ENCODE measurements at regions not wholly inside any gene's neighbourhood (a gene's known extent, or its start where the extent isn't known, plus 50 kb on each side); places are given as distances from the start of the nearest gene placed in this dataset.

DNA sequence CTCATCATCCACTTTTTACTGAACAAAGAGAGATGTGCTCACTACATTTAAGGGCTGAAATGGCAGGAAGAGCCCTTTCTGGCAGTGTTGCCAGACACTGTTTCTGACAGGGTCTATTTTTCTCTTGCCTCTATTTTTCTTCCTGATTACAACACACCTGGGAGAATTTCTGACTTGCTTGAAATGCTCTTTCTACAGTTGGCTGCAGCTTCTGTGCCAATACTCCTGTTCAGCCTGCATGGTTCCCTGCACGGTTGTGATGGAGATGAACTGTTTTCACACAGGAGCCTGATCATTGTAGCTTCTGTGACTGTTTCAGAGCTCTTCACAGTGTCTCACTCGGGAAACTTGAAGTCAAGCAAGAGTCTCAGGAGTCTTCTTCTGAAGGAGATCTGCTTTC is 83.0 kb upstream of the DLG1 start:
- WGBS, 3 donors: 48 to 66% (median 65%) methylated on average over 2 of the region's 2 CpGs
- Histone ChIP-seq H3K9me3 (no peaks in the 10 kb centered on the region), H3K27ac (peak overlapping the region; percentile 55), H3K4me3 (no peak overlapping the region), H3K36me3 (ENCODE audit: insufficient read depth in 1 of 2, low read depth in 1 of 2) (no peaks in the 10 kb centered on the region), H3K27me3 (ENCODE audit: insufficient read depth in 3 of 3, low read length in 2 of 3) (no peaks in the 10 kb centered on the region), H3K4me1 (peaks cover 11% of the 10 kb centered on the region)
- DNase-seq (no peak), ATAC-seq (no peak)
- intact Hi-C loops (cut with DNase I): no loop called here
- TF ChIP-seq, protein P1, sequence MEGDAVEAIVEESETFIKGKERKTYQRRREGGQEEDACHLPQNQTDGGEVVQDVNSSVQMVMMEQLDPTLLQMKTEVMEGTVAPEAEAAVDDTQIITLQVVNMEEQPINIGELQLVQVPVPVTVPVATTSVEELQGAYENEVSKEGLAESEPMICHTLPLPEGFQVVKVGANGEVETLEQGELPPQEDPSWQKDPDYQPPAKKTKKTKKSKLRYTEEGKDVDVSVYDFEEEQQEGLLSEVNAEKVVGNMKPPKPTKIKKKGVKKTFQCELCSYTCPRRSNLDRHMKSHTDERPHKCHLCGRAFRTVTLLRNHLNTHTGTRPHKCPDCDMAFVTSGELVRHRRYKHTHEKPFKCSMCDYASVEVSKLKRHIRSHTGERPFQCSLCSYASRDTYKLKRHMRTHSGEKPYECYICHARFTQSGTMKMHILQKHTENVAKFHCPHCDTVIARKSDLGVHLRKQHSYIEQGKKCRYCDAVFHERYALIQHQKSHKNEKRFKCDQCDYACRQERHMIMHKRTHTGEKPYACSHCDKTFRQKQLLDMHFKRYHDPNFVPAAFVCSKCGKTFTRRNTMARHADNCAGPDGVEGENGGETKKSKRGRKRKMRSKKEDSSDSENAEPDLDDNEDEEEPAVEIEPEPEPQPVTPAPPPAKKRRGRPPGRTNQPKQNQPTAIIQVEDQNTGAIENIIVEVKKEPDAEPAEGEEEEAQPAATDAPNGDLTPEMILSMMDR (IDR thresholded peaks at IDR 0.05): no peak

DNA sequence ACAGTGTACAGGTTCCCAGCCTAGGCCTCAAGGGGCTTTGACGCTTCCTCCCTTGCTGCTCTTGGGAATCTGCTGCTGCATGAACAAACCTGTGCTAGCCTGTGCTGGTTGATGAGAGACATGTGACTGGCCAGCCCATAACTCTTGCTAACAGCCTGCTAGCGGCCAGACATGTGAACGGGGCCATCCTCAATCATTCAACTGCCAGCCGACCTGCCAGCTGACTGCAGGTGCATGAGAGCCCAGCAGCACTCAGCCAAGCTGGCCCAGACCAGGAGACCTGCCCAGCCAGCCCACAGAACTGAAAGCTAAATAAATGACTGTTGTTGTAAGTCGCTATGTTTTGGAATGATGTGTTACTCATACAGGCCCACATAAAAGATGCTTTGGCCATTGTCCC is 82.4 kb upstream of the DLG1 start:
- 35 to 55% (median 42%) methylated on average over 5 of the region's 5 CpGs for WGBS, 3 donors
- Histone ChIP-seq H3K4me3 (no peak overlapping the region), H3K36me3 (ENCODE audit: insufficient read depth in 1 of 2, low read depth in 1 of 2) (no peaks in the 10 kb centered on the region), H3K9me3 (no peaks in the 10 kb centered on the region), H3K27ac (peak overlapping the region; percentile 66), H3K27me3 (ENCODE audit: insufficient read depth in 3 of 3, low read length in 2 of 3) (no peaks in the 10 kb centered on the region), H3K4me1 (peaks cover 11% of the 10 kb centered on the region)
- ATAC-seq (peak; percentile 87 to 99 (median 94)), DNase-seq (peak; percentile 39 to 71)
- intact Hi-C loops (cut with DNase I): no loop called here
- TF ChIP-seq, protein P1 (IDR thresholded peaks at IDR 0.05): no peak

DNA sequence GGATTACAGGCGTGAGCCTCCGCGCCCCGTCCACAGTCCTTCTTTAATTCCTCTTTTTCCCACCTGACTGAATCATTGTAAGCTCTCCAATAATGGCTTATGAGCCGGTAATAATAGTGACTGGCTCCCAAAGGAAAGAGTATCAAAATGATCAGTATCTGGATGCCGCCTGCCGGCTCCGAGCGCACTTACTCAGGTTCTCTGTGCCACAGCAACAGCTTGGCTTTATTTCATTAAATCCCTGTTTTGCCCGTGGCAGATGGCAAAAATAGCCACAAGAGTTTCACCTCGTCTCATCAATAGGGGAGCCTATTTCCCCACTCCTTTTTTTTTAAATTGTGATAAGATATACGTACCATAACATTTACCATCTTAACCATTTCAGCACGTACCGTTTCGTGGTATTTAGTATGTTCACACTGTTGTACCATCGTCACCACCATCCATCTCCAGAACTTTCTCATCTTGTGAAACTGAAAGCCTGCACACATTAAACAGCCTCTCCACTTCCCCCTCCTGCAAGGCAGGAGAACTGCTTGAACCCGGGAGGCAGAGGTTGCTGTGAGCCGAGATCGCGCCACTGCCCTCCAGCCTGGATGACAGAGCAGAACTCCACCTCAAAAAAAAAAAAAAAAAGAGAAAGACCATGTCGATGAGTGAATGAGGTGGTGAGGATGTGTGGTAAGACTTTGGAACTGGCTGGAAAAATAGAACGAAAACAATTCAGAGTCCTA is 80.7 kb upstream of the DLG1 start:
- peaks cover 11% of the 10 kb centered on the region for H3K4me1 ChIP-seq
- intact Hi-C loops (cut with DNase I): loop anchor here (2.0 to 5.0 kb wide), 2 partner anchors 22 to 122 kb away; no protein-coding TSS in a partner anchor
- DNase-seq: no peak
- H3K27ac ChIP-seq: no peak overlapping the region
- no peaks in the 10 kb centered on the region for H3K36me3 ChIP-seq (ENCODE audit: insufficient read depth in 1 of 2, low read depth in 1 of 2)
- no peaks in the 10 kb centered on the region for H3K9me3 ChIP-seq
- H3K27me3 ChIP-seq (ENCODE audit: insufficient read depth in 3 of 3, low read length in 2 of 3): no peaks in the 10 kb centered on the region
- 68 to 83% (median 73%) methylated on average over 22 of the region's 22 CpGs for WGBS, 3 donors
- no peak overlapping the region for H3K4me3 ChIP-seq
- TF ChIP-seq, protein P1 (IDR thresholded peaks at IDR 0.05): peak; percentile 28
- peak in 2 of 4 donors; percentile 41 to 68 for ATAC-seq

DNA sequence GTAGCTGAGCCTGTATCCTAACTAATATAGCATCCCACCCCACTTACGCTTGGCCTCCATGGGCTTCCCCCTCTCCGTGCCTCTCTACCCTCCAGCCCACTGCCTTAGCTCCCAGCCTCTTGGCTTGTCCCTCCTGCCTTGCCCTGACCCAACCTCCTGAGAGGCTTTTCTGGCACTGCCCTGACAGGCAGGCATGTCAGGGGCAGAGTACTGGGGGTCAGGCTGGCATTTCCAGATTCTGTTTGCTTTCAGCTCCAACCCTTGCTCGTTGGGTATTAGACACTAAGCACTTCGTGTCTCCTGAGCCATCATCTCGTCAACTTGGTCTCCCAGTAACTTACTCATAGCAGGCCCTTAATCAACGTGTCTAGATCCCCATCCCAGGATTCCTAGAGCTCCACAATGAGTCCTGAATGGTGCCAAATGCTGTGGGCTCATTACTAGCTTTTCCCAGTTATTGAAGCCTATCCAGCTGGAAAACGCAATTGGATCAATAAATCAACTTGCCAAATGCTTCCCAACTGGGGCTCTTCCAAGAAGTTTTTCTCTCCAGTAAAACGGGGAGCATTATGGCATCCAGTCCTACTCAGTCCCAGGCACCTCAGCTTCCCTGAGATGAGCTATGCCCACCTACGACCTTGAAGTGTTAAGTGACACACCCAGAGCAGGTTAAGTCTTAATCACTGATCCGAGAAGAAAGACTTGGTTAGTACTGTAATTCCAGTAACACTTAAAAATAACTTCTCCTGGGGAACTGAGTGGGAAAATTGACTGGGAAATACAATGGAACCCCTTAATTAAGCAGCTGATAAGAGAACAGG is 78.5 kb upstream of the DLG1 start:
- no peaks in the 10 kb centered on the region for H3K9me3 ChIP-seq
- DNase-seq: no peak
- no peaks in the 10 kb centered on the region for H3K27me3 ChIP-seq (ENCODE audit: insufficient read depth in 3 of 3, low read length in 2 of 3)
- TF ChIP-seq, protein P1 (IDR thresholded peaks at IDR 0.05): no peak
- no peak overlapping the region for H3K4me3 ChIP-seq
- ATAC-seq: no peak
- H3K36me3 ChIP-seq (ENCODE audit: insufficient read depth in 1 of 2, low read depth in 1 of 2): no peaks in the 10 kb centered on the region
- whole genome bisulfite sequencing, 3 donors: 67 to 78% (median 77%) methylated on average over 10 of the region's 10 CpGs
- intact Hi-C loops (cut with DNase I): loop anchor here (5.0 kb wide), 1 partner anchor 120 kb away; no protein-coding TSS in a partner anchor
- no peak overlapping the region for H3K27ac ChIP-seq
- peaks cover 11% of the 10 kb centered on the region for H3K4me1 ChIP-seq
